Skeletal muscle tissue (tissue), 3 donors: ENCODE measurements at regions not wholly inside any gene's neighbourhood (a gene's known extent, or its start where the extent isn't known, plus 50 kb on each side); places are given as distances from the start of the nearest gene placed in this dataset.
"Not testable (repeated sequence)": the region's sequence is repeated elsewhere in the genome, so short reads cannot be mapped to it uniquely, and the experiment has no call there.

ENCODE experiments used
- H3K27ac ChIP-seq: one replicate; pipeline ENCODE4 v1.7.0; 2013; ENCODE audit warnings: mild to moderate bottlenecking, low read depth, low read length, inconsistent platforms
- H3K27me3 ChIP-seq, 3 donors: one replicate each; pipeline ENCODE4 v1.7.0; 2013; ENCODE audit warnings: low read length in 3 of 3; ENCODE audit not compliant: control insufficient read depth in 3 of 3, insufficient read depth in 3 of 3
- H3K36me3 ChIP-seq, 3 donors: one replicate each; pipeline ENCODE4 v1.7.0; 2013; ENCODE audit warnings: low read length in 3 of 3; ENCODE audit not compliant: control insufficient read depth in 3 of 3, insufficient read depth in 3 of 3
- H3K4me1 ChIP-seq, 3 donors: one replicate each; pipeline ENCODE4 v1.7.0; 2013; ENCODE audit warnings: low read length in 3 of 3, mild to moderate bottlenecking in 3 of 3; ENCODE audit not compliant: control insufficient read depth in 3 of 3, insufficient read depth in 3 of 3
- H3K4me3 ChIP-seq, 3 donors: one replicate each; pipeline ENCODE4 v1.7.0; 2013; ENCODE audit warnings: low read length in 3 of 3
- H3K9ac ChIP-seq, 3 donors: one replicate each; pipeline ENCODE4 v1.7.0; 2013; ENCODE audit warnings: low read length in 3 of 3, mild to moderate bottlenecking in 3 of 3, moderate library complexity in 2 of 3, low read depth in 1 of 3
- H3K9me3 ChIP-seq, 3 donors: one replicate each; pipeline ENCODE4 v1.7.0; 2013; ENCODE audit warnings: low read length in 3 of 3; ENCODE audit not compliant: control insufficient read depth in 3 of 3
- donor health status: Osteomylitis.

DNA sequence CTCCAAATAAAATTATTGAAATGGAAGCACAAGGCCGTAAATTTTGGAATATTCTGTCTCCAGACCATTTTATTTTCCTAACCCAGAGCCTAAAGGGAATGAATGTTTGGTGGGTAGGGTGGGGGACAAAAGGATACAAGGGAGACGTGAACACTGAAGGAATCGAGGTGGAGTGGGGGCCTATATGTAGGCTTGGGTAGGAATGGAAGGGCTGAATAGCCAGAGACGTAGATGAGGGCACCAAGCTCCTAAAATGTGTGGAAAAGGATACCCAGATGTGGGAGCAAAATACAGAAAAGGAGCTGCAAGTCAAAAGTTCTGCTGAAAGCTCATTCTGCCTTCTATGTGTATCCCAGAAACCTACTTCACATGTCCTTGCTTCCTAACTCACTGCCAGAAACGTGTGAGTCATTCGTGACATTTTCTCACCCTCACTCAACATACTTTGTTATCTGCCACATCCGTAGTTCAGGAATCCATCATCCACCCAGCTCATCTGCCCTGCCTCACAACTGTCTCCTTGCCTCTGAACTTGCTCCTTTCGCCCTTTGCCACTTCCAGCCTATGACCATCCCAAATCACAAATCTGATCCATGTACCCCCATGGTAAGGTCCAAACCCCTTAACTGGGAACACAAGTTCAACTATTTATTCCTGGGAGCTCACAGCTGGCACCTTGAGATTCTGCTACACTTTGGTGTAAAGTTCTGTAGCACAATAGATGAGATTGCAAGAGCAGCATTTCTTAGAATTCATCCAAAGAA, 84.1 kb upstream of the PRDX6 start:
- Histone ChIP-seq H3K4me3 (no peak overlapping the region), H3K4me1 (peaks cover 0 to 3% (median 0%) of the 10 kb centered on the region in 3 donors), H3K36me3 (no peaks in the 10 kb centered on the region), H3K9me3 (no peaks in the 10 kb centered on the region), H3K27ac (no peak overlapping the region), H3K27me3 (no peaks in the 10 kb centered on the region), H3K9ac (no peak overlapping the region)

DNA sequence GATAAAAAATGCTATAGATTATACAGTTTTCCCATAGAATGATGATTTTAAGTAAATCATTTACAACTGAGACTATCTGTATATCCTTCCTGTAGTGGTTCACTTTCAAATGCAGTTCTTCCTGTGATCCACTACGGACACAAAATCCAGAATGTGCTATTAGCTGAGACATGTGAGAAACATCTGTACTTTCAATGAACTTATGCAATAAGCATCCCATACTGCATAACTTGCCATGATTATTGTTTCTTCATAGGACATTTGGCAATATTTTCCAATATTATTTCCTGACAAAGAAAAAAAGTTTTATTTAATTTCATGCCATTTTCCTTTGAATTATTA, 83.5 kb upstream of the PRDX6 start:
- H3K4me3 ChIP-seq, result no peak overlapping the region
- no peak overlapping the region for H3K27ac ChIP-seq
- peaks cover 0 to 3% (median 0%) of the 10 kb centered on the region in 3 donors for H3K4me1 ChIP-seq
- H3K27me3 ChIP-seq, result no peaks in the 10 kb centered on the region
- H3K9ac ChIP-seq, result no peak overlapping the region
- no peaks in the 10 kb centered on the region for H3K9me3 ChIP-seq
- no peaks in the 10 kb centered on the region for H3K36me3 ChIP-seq

DNA sequence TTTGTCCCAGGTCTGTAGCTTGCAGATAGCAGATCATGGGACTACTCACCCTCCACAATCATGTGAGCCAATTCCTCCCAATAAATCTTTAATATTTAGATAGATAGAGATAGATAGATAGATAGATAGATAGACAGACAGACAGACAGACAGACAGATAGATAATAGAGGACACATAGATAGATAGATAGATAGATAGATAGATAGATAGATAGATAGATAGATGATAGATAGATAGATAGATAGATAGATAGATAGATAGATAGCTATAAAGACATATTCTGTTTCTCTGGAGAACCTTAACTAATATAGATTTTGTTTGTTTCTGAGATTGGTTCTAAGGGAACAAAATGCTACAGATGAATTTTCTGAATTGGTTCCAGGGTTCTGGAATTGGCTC, 82.3 kb upstream of the PRDX6 start:
- not testable (repeated sequence) for H3K4me1 ChIP-seq, H3K4me3 ChIP-seq, H3K27ac ChIP-seq, H3K9me3 ChIP-seq, H3K36me3 ChIP-seq, H3K27me3 ChIP-seq, H3K9ac ChIP-seq

DNA sequence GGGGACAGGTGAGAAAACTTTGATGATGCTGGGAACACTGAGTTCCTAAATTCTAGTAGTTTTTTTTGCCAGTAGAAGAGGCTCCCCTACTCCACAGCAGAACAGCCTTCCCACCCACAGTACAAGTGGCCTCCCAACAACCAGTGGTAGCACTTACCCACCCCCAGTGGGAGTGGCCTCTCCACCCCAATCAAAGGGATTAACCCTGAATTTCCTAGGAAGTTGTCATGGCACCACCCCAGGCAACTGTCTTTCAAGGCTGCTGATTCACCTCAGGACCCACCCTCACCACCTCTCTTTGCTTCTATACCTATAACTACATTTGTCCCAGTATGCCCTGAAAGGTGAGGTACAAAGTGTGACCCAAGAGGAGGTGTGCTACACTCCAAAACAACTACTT, 81.4 kb upstream of the PRDX6 start:
- Histone ChIP-seq H3K27me3 (no peaks in the 10 kb centered on the region), H3K9me3 (no peaks in the 10 kb centered on the region), H3K4me1 (peaks cover 0 to 3% (median 0%) of the 10 kb centered on the region in 3 donors), H3K4me3 (no peak overlapping the region), H3K36me3 (no peaks in the 10 kb centered on the region), H3K9ac (no peak overlapping the region), H3K27ac (no peak overlapping the region)

DNA sequence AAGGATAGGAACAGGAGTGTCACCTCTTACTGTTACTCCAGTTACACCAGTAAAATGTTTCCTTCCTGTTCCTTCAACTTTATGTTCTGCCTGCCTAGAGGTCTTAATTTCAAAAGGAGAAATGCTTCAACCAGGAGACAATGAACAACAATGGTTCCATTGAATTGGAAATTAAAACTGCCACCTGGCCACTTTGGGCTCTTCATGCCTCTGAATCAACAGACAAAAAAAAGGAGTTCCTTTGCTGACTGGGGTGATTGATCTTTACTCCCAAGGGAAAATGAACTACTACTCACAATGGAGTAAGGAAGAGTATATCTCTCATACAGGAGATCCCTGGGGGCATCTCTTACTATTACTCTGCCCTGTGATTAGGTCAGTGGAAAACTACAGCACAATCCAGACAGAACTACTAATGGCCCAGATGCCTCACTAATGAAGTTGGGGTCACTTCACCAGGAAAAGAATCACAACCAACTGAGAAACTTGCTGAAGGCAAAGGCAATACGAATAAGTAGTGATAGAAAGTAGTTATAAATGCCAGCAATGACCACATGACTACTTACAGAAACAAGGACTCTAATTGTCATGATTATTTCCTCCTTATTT, 76.6 kb upstream of the PRDX6 start:
- Histone ChIP-seq H3K4me1 (peaks cover 3 to 21% (median 6%) of the 10 kb centered on the region in 3 donors), H3K27ac (no peak overlapping the region), H3K9ac (no peak overlapping the region), H3K36me3 (no peaks in the 10 kb centered on the region), H3K27me3 (no peaks in the 10 kb centered on the region), H3K4me3 (no peak overlapping the region), H3K9me3 (no peaks in the 10 kb centered on the region)

GRCh38 chr1:173403996-173404395, 73.1 kb upstream of the PRDX6 start:
- H3K4me3 ChIP-seq, result no peak overlapping the region
- H3K27ac ChIP-seq, result no peak overlapping the region
- peaks cover 5 to 35% (median 10%) of the 10 kb centered on the region in 3 donors for H3K4me1 ChIP-seq
- H3K27me3 ChIP-seq, result no peaks in the 10 kb centered on the region
- no peaks in the 10 kb centered on the region for H3K36me3 ChIP-seq
- H3K9me3 ChIP-seq, result no peaks in the 10 kb centered on the region
- H3K9ac ChIP-seq, result no peak overlapping the region

DNA sequence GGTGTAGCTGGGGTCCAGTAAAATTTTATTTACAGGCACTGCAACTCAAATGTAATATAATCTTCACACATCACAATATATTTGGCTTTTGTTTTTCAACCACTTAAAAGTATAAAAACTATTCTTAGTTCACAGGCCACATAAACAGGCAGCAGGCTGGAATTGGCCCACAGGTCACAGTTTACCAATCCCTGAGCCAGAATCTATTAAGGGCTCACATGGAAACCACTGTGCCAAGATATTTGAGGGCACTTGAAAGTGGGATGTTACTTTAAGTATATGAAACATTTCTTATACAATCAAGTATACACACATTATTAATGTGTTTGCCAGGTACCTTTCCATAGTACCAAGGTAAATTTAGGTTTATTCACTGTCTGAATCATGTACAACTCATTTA, 71.9 kb upstream of the PRDX6 start:
- no peak overlapping the region for H3K4me3 ChIP-seq
- no peaks in the 10 kb centered on the region for H3K36me3 ChIP-seq
- H3K4me1 ChIP-seq, result peaks cover 5 to 35% (median 10%) of the 10 kb centered on the region in 3 donors
- no peak overlapping the region for H3K9ac ChIP-seq
- H3K27ac ChIP-seq, result peak overlapping the region; percentile 25
- no peaks in the 10 kb centered on the region for H3K9me3 ChIP-seq
- no peaks in the 10 kb centered on the region for H3K27me3 ChIP-seq

- Histone ChIP-seq H3K27ac (peak overlapping the region; percentile 25), H3K36me3 (peaks cover 0 to 2% (median 1%) of the 10 kb centered on the region in 3 donors), H3K4me1 (peaks cover 5 to 35% (median 10%) of the 10 kb centered on the region in 3 donors), H3K9ac (no peak overlapping the region), H3K27me3 (no peaks in the 10 kb centered on the region), H3K4me3 (no peak overlapping the region), H3K9me3 (no peaks in the 10 kb centered on the region)
Measured at GRCh38 chr1:173405834-173406233, 71.3 kb upstream of the PRDX6 start.

DNA sequence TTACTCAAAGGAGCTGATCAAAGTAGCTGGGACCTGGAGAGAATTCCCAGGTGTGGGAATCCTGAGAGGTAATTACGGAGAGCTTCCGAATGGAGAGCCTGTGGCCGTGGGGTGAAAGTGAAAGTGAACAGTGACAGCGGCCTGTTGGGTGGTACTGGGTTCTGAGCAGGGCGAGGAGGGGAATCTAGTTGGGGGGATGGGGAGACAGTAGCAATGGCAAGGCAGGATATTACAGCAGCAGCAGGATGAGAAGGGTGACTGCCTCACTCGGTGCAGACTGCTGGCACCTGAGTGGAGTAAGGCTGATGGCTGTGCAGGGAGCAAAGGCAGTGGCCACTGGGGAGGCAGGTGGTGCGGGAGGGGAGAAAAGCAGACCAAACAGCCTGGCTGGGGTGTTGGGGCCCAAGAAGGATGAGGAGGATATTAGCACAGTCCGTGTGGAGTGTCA, 70.3 kb upstream of the PRDX6 start:
- peaks cover 0 to 3% (median 1%) of the 10 kb centered on the region in 3 donors for H3K36me3 ChIP-seq
- no peaks in the 10 kb centered on the region for H3K27me3 ChIP-seq
- H3K9ac ChIP-seq, result peak overlapping the region; percentile 21 to 65 (median 39)
- H3K4me3 ChIP-seq, result peak overlapping the region; percentile 35 to 60 (median 57)
- peak overlapping the region; percentile 18 for H3K27ac ChIP-seq
- H3K9me3 ChIP-seq, result no peaks in the 10 kb centered on the region
- H3K4me1 ChIP-seq, result peaks cover 3 to 29% (median 9%) of the 10 kb centered on the region in 3 donors

DNA sequence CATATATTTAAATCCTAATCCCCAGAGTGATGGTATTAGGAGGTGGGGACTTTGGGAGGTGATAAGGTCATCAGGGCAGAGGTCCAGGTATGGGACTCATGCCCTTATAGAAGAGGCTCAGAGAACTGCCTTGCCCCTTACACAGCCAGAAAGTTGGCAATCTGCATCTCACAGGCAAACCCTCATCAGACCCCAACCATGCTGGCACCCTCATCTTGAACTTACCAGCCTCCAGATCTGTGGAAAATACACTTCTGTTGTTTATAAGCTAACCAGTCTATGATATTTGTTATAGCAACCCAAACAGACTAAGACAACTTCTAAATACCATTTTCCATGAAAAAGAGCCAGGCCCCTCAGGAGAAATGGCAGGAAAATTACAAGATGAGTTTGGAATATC, 69.3 kb upstream of the PRDX6 start:
- Histone ChIP-seq H3K4me1 (peaks cover 3 to 23% (median 9%) of the 10 kb centered on the region in 3 donors), H3K27me3 (no peaks in the 10 kb centered on the region), H3K9ac (no peak overlapping the region), H3K9me3 (no peaks in the 10 kb centered on the region), H3K27ac (no peak overlapping the region), H3K36me3 (peaks cover 0 to 3% (median 1%) of the 10 kb centered on the region in 3 donors), H3K4me3 (no peak overlapping the region)
